ENCODE measurements at regions not wholly inside any gene's neighbourhood (a gene's known extent, or its start where the extent isn't known, plus 50 kb on each side); places are given as distances from the start of the nearest gene placed in this dataset.

DNA sequence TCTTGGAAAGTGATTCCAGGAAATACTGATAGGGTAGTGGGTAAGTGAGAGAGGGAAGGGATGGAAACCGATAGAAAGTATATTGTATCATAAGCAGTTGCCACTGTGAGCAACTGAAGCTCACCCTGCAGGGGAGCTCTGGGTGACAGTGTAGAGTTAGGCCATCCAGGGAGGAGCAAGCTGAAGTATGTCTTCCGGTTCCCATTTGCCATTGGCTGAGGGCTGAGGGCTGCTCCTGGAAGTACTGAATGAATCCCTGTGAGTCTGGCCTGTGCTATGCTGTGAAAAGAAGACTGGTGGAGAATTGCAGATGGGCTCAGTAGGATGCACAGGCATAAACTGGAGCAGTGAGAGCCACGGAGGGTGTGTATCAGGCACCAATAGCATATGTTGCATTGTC is 348.3 kb downstream of the MFSD1 start:
- H3K27ac ChIP-seq (ENCODE audit: extremely low read depth, low read depth, low read length): no peak overlapping the region
- no peaks in the 10 kb centered on the region for H4K20me1 ChIP-seq (replicated peaks; ENCODE audit: control insufficient read depth, insufficient read depth, low read length)
- BruUV-seq (replicated peaks): no TSS peak
- no peaks in the 10 kb centered on the region for H3K79me2 ChIP-seq (ENCODE audit: control insufficient read depth, insufficient read depth, low read length)
- H3K9me1 ChIP-seq (ENCODE audit: control insufficient read depth, insufficient read depth, low read length): no peaks in the 10 kb centered on the region
- ATAC-seq: no peak
- no peak overlapping the region for H2AFZ ChIP-seq (ENCODE audit: low read depth, low read length)
- no peak for FAIRE-seq
- in situ Hi-C loops (cut with MboI) (no loop called here), intact Hi-C loops (cut with micrococcal nuclease) (no loop called here)
- ChIA-PET CTCF (ENCODE audit: low intra/inter-chr PET ratio) (no interaction called here), POLR2A (no interaction called here)
- no peak for TF ChIP-seq ASH1L (IDR thresholded peaks at IDR 0.05; ENCODE audit: borderline replicate concordance, low read depth, partially characterized antibody)
- no peak for TF ChIP-seq NCOA2 (IDR thresholded peaks at IDR 0.05; ENCODE audit: partially characterized antibody in 2 of 2)
- TF ChIP-seq HMGN3 (IDR thresholded peaks at IDR 0.05; ENCODE audit: borderline replicate concordance, extremely low read depth, insufficient read length, low read depth, low read length): no peak
- no peak for TF ChIP-seq NR1H2 (CRISPR knock-in tag; IDR thresholded peaks at IDR 0.05)
- TF ChIP-seq TAL1 (IDR thresholded peaks at IDR 0.05): no peak
- TF ChIP-seq, protein P1, sequence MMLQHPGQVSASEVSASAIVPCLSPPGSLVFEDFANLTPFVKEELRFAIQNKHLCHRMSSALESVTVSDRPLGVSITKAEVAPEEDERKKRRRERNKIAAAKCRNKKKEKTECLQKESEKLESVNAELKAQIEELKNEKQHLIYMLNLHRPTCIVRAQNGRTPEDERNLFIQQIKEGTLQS (IDR thresholded peaks at IDR 0.05): no peak
- TF ChIP-seq, protein P1 (CRISPR knock-in tag; conservative IDR thresholded peaks at IDR 0.05): no peak
- no peak for TF ChIP-seq NFIX (CRISPR knock-in tag; IDR thresholded peaks at IDR 0.05; ENCODE audit: low read depth)
- TF ChIP-seq SMARCA4 (IDR thresholded peaks at IDR 0.05): no peak
- no peak for TF ChIP-seq FOXA1 (IDR thresholded peaks at IDR 0.05; ENCODE audit: borderline replicate concordance)
- TF ChIP-seq ZNF175 (CRISPR knock-in tag; IDR thresholded peaks at IDR 0.05; ENCODE audit: low read depth): no peak
- no peak for TF ChIP-seq ZNF780A (CRISPR knock-in tag; IDR thresholded peaks at IDR 0.05)
- no peak for TF ChIP-seq ZBTB1 (CRISPR knock-in tag; IDR thresholded peaks at IDR 0.05; ENCODE audit: borderline replicate concordance, low read depth)
- no peak for TF ChIP-seq SNRNP70 (optimal IDR thresholded peaks at IDR 0.05; ENCODE audit: low read depth, low read length)
- no peak for TF ChIP-seq SP1 (CRISPR knock-in tag; IDR thresholded peaks at IDR 0.05)
- no peak for TF ChIP-seq ZNF311 (CRISPR knock-in tag; IDR thresholded peaks at IDR 0.05)
- no peak for TF ChIP-seq FOXM1 (IDR thresholded peaks at IDR 0.05; ENCODE audit: low read depth)
- no peak for TF ChIP-seq FOXM1 (CRISPR knock-in tag; IDR thresholded peaks at IDR 0.05; ENCODE audit: low read depth)
- no peak for TF ChIP-seq NRF1 (conservative IDR thresholded peaks at IDR 0.05 in 1 of 2, IDR thresholded peaks at IDR 0.05 in 1 of 2)
- TF ChIP-seq, protein P2, sequence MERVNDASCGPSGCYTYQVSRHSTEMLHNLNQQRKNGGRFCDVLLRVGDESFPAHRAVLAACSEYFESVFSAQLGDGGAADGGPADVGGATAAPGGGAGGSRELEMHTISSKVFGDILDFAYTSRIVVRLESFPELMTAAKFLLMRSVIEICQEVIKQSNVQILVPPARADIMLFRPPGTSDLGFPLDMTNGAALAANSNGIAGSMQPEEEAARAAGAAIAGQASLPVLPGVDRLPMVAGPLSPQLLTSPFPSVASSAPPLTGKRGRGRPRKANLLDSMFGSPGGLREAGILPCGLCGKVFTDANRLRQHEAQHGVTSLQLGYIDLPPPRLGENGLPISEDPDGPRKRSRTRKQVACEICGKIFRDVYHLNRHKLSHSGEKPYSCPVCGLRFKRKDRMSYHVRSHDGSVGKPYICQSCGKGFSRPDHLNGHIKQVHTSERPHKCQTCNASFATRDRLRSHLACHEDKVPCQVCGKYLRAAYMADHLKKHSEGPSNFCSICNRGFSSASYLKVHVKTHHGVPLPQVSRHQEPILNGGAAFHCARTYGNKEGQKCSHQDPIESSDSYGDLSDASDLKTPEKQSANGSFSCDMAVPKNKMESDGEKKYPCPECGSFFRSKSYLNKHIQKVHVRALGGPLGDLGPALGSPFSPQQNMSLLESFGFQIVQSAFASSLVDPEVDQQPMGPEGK (CRISPR knock-in tag; IDR thresholded peaks at IDR 0.05; ENCODE audit: borderline replicate concordance): no peak
- no peaks in the 10 kb centered on the region for H3K36me3 ChIP-seq (ENCODE audit: control insufficient read depth, insufficient read depth, low read length)
- no peak overlapping the region for H3K9ac ChIP-seq (ENCODE audit: insufficient read depth in 1 of 2, low read depth in 2 of 2, low read length in 2 of 2)
- no peaks in the 10 kb centered on the region for H3K27me3 ChIP-seq (ENCODE audit: control insufficient read depth in 2 of 2, insufficient read depth in 2 of 2, low read length in 2 of 2)
- no peaks in the 10 kb centered on the region for H3K9me3 ChIP-seq (replicated peaks; ENCODE audit: control insufficient read depth, insufficient read depth, low read depth, low read length)
- no peak overlapping the region for H3K4me2 ChIP-seq (ENCODE audit: insufficient read depth, low read length)
- H3K4me1 ChIP-seq (replicated peaks in 1 of 2; ENCODE audit: control insufficient read depth in 2 of 2, insufficient read depth in 2 of 2, low read length in 2 of 2): no peaks in the 10 kb centered on the region
- DNase-seq (ENCODE audit: extremely low read depth in 1 of 4, low spot score in 3 of 4): no peak
- no peak overlapping the region for H3K4me3 ChIP-seq
- WGBS (ENCODE audit: insufficient coverage, low coverage, missing lambda C conversion rate): 0% methylated on average over 3 of the region's 3 CpGs
